Fibroblast of the aortic adventitia (primary cell): ENCODE measurements at regions not wholly inside any gene's neighbourhood (a gene's known extent, or its start where the extent isn't known, plus 50 kb on each side); places are given as distances from the start of the nearest gene placed in this dataset.

ENCODE experiments used
- DNase-seq: peaks from one replicate; pipeline ENCODE4 v3.0.0-alpha.2; 2010; ENCODE audit warnings: low read depth
- H3K4me3 ChIP-seq: 2 replicates; pipeline ENCODE4 v1.5.1; 2011; ENCODE audit warnings: low read depth, mild to moderate bottlenecking, control low read depth, low read length, moderate library complexity
- CTCF ChIP-seq: IDR thresholded peaks from 2 replicates; pipeline ENCODE4 v1.5.1; 2011; ENCODE audit warnings: mild to moderate bottlenecking, low read length, control low read depth, inconsistent platforms; ENCODE audit not compliant: insufficient read depth

DNA sequence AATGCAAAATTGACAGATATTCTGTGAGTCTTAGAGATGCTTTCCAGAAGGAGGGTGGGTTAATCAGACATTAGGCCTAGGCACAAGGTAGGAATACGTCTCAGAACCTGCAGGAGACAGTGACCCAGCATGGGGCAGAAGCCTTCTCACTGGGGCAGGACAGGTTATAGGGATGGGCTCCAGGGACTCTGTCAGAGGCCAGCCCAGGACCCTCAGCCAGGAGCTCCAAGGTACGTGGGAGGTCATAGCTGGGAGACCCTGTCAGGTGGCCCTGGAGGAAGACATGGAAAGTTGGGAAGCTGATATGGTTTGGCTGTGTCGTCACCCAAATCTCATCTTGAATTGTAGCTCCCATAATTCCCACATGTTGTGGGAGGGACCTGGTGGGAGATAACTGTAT, 450.4 kb downstream of the GADD45G start:
- no peak overlapping the region for H3K4me3 ChIP-seq
- DNase-seq, result no peak
- TF ChIP-seq CTCF, result no peak

DNA sequence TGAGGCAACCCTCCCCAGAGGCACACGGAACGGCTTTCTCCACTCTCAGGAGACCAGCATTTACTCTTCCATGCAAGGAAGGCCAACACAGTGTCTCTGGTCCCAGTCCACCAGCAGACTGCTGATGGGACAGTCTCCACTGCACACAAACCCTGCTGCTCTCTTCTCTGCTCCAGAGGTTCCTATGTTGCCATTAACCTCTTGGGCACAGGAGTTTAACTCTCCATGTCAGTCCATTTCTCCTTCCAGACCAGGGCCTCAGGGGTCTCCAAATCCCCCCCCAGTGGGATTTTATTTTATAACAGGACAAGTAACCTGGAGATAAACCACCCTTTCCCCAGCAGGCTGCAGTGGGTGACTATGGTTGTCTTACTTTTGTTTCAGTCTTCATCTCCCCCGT, 452.5 kb downstream of the GADD45G start:
- no peak for TF ChIP-seq CTCF
- no peak for DNase-seq
- no peak overlapping the region for H3K4me3 ChIP-seq

- DNase-seq, result no peak
- H3K4me3 ChIP-seq, result no peak overlapping the region
- TF ChIP-seq CTCF, result no peak
Measured at GRCh38 chr9:90058182-90058763, 453.5 kb downstream of the GADD45G start.

DNA sequence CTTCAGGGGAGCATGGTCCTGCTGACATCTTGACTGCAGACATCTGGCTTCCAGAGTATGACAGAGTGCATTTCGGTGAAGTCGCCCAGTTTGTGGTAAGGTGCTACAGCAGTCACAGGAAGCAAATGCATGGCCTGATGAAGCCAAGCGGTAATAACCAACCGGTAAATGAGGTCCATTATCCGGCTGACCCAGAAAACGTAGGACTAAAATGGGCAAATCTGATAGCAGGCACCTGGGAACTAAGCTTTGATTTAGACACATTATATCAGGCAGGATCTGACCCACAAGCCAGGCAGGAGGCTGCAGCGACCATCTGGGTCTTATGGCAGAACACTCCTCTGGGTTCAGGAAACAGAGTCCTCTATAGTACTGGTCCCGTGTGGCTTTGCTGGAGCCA, 454.6 kb downstream of the GADD45G start:
- no peak overlapping the region for H3K4me3 ChIP-seq
- no peak for DNase-seq
- TF ChIP-seq CTCF, result no peak

DNA sequence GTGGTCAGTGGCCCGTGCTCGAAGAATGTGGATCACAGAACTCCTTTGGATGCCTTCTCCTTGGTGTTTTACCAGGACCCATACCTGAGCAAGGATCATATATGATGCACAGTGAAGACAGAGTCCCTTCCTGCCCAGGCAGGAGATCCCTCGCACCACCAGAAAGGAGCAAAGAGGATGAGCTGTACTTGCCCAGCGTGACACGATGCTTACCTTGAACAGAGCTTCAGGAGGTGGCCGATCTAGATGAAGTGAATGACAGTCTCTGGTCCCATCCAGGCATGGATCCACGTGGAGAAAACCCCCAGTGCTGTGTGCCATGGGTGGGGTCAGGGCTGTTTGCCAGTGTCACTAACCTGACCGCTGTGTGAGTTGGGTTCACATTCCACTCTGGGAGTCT, 455.4 kb downstream of the GADD45G start:
- no peak overlapping the region for H3K4me3 ChIP-seq
- no peak for TF ChIP-seq CTCF
- no peak for DNase-seq

DNA sequence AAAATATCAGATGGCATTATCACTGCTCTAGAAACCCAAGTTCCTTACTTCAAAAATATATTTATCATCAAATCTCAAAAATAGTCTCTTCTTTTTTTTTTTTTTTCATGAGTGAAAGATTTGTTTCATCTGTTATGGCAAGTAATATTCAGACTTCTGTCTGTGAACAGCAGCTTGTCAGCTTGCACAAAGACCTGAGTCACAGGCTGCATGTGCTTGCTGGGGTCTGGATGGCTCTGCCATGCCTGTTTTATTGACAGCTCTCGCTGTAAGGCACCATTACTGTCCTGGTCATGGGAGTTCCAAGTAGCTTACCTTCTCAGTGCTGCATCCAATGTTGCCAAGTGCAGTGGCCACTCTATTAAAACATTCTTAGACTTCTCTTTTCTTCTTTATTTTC, 456.4 kb downstream of the GADD45G start:
- no peak for DNase-seq
- no peak for TF ChIP-seq CTCF
- no peak overlapping the region for H3K4me3 ChIP-seq

- TF ChIP-seq CTCF, result no peak
- DNase-seq, result no peak
Measured at GRCh38 chr9:90062982-90063381, 458.2 kb downstream of the GADD45G start.

More at GRCh38 chr9:90062982-90063381, 458.2 kb downstream of the GADD45G start:
- no peak overlapping the region for H3K4me3 ChIP-seq
